MCF 10A (cell line): ENCODE measurements at regions not wholly inside any gene's neighbourhood (a gene's known extent, or its start where the extent isn't known, plus 50 kb on each side); places are given as distances from the start of the nearest gene placed in this dataset.

ENCODE experiments used
- BruUV-seq: library from RNA; stranded (reverse); fragments of 400-500 nt; replicated peaks from 2 replicates; lab custom pipeline; 2021; lab: Mats Ljungman, UMichigan
- CTCF ChIA-PET: fragments of 300-600 bp; sonication (Branson Sonifier 250); formaldehyde crosslinking; extraction: SDS; loops from one replicate; lab custom pipeline; 2021; ENCODE audit warnings: antibody characterized with exemption, inconsistent platforms; lab: Yijun Ruan, JAX
- POLR2A ChIA-PET: fragments of 300-600, 350-650 bp; sonication (Branson Sonifier 250); formaldehyde crosslinking; extraction: SDS; loops from one replicate; lab custom pipeline; 2020; ENCODE audit warnings: antibody characterized with exemption, inconsistent platforms; lab: Yijun Ruan, JAX
- DNase-seq: peaks from one replicate; pipeline ENCODE4 v3.0.0-alpha.2; 2018; ENCODE audit not compliant: unreplicated experiment
- H3K27ac Mint-ChIP-seq: one replicate; pipeline ENCODE4 v1.8.0; 2022; ENCODE audit warnings: mild to moderate bottlenecking, low read depth, mixed read lengths; ENCODE audit not compliant: unreplicated experiment
- H3K27me3 Mint-ChIP-seq: one replicate; pipeline ENCODE4 v1.8.0; 2022; ENCODE audit warnings: mixed read lengths; ENCODE audit not compliant: insufficient read depth, unreplicated experiment
- H3K36me3 Mint-ChIP-seq: one replicate; pipeline ENCODE4 v1.8.0; 2022; ENCODE audit warnings: mild to moderate bottlenecking, moderate library complexity, mixed read lengths; ENCODE audit not compliant: insufficient read depth, unreplicated experiment
- H3K4me1 Mint-ChIP-seq: one replicate; pipeline ENCODE4 v1.8.0; 2022; ENCODE audit warnings: mixed read lengths; ENCODE audit not compliant: insufficient read depth, unreplicated experiment
- H3K4me3 Mint-ChIP-seq: one replicate; pipeline ENCODE4 v1.8.0; 2022; ENCODE audit warnings: mild to moderate bottlenecking, moderate library complexity, mixed read lengths; ENCODE audit not compliant: unreplicated experiment
- H3K9me3 Mint-ChIP-seq: one replicate; pipeline ENCODE4 v1.8.0; 2022; ENCODE audit warnings: mixed read lengths; ENCODE audit not compliant: unreplicated experiment
- CTCF ChIP-seq: fragments of 200-600 bp; IDR thresholded peaks from one replicate; pipeline ENCODE4 v1.8.0; 2022; ENCODE audit warnings: antibody characterized with exemption, mild to moderate bottlenecking; ENCODE audit not compliant: unreplicated experiment
- intact Hi-C: fragments of 100-400 bp; cut with micrococcal nuclease; formaldehyde crosslinking; loops from 2 replicates; pipeline ENCODE4 v1.14.1; 2022

DNA sequence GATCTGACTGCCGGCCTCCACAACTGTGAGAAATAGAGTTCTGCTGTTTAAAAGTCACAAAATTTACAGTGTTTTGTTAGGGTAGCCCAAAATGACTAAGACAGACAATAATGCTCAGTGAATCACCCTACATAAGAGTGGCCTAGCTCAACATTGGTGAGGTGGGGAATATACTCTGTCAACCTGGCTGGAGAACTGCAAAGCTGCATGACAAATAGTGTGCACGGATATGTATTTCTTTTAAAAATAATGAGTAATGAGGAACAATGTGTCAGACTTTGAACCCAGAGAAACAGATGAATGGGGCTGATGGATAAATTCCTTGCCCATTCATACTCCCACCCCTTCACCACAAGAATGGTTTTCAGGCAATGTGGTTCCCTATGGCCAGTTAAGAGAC is 372.4 kb downstream of the SUCLA2 start:
- no TSS peak for BruUV-seq
- intact Hi-C loops = no loop called here
- H3K9me3 Mint-ChIP-seq = peaks cover 7% of the 10 kb centered on the region
- H3K36me3 Mint-ChIP-seq = no peaks in the 10 kb centered on the region
- peak; percentile 20 for DNase-seq
- H3K4me3 Mint-ChIP-seq = no peak overlapping the region
- no peaks in the 10 kb centered on the region for H3K4me1 Mint-ChIP-seq
- POLR2A ChIA-PET = interaction anchor here (0.6 kb wide), 1 partner anchor 15 kb away, joined by 3 read pairs; no protein-coding TSS in a partner anchor
- peaks cover 15% of the 10 kb centered on the region for H3K27me3 Mint-ChIP-seq
- H3K27ac Mint-ChIP-seq = no peak overlapping the region
- CTCF ChIA-PET = no interaction called here
- no peak for TF ChIP-seq CTCF

DNA sequence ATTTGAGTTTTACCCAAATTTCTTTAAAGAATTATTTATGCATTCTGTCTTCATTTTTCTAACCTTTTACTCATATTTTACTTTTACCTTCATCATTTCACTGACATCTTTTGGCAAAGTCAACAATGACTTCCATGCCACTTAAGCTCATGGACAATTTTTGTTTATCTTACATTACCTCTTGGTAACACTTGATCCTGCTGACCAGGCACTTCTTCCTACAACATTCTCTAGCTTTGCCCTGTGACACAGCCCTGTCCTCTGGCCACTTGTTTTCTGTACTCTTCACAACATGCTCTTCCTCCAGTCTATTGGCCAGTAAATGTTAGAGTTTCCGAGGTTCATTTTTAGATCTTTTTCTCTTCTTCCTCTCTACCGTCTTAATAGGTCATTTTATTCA is 377.2 kb downstream of the SUCLA2 start:
- no peak for TF ChIP-seq CTCF
- ChIA-PET CTCF (interaction anchor here (0.6 to 1.6 kb wide), 2 partner anchors 12 to 784 kb away, joined by 4 to 5 read pairs; no protein-coding TSS in a partner anchor), POLR2A (no interaction called here)
- H3K4me1 Mint-ChIP-seq = no peaks in the 10 kb centered on the region
- no peaks in the 10 kb centered on the region for H3K36me3 Mint-ChIP-seq
- no peaks in the 10 kb centered on the region for H3K9me3 Mint-ChIP-seq
- H3K27me3 Mint-ChIP-seq = peaks cover 44% of the 10 kb centered on the region
- DNase-seq = no peak
- BruUV-seq = no TSS peak
- H3K27ac Mint-ChIP-seq = no peak overlapping the region
- no peak overlapping the region for H3K4me3 Mint-ChIP-seq
- intact Hi-C loops = no loop called here

DNA sequence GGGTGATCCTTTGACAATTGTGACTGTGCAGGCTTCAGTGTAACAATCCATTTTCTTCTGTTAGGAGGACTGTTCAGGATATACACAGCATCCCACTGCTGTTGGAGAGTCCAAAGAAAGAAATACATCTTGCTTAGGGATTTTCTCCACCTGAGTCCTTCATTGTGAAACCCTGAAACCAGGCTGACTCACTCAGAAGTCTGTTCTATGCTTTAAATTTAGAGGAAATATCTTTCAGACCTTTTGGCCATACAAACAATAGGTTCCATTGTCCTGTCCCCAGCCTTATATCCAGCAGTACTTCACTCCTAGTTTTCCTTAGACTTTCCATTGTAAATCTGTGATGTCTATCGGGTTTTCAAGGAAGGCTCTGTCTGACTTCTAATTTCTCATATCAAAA is 379.1 kb downstream of the SUCLA2 start:
- Mint-ChIP-seq H3K9me3 (no peaks in the 10 kb centered on the region), H3K4me3 (no peak overlapping the region), H3K4me1 (no peaks in the 10 kb centered on the region), H3K27me3 (peaks cover 49% of the 10 kb centered on the region), H3K36me3 (no peaks in the 10 kb centered on the region), H3K27ac (no peak overlapping the region)
- ChIA-PET POLR2A (no interaction called here), CTCF (interaction anchor here (1.5 kb wide), 1 partner anchor 9 kb away, joined by 3 read pairs; no protein-coding TSS in a partner anchor)
- no peak for TF ChIP-seq CTCF
- no TSS peak for BruUV-seq
- peak; percentile 35 for DNase-seq
- intact Hi-C loops = no loop called here

DNA sequence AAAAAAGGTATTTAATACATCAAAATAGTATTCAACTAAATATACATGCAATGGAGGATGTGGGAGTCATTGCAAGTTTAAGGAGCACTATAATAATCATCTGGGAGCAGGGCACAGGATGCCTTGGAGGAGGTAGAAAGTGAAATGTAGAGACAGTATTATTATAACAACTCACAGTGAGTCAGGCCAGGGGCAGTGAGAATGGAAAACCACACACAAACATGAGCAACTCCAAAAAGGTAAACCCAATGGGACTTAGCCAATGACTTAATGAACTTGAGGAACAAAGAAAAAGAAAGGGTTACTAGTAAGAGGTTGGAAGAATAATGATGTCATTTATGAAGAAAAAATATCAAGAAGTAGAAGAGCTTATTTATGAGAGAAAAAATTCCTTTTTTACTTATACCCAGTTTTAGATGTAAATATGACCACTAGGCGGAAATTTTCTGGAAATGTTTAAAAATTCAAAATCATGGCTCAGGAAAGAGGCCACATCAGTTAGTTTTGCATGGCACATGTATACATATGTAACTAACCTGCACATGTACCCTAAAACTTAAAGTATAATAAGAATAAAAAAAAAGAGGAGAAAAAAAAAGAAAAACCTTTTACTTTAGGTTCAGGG is 389.3 kb downstream of the SUCLA2 start:
- ChIA-PET POLR2A (no interaction called here), CTCF (interaction anchor here (0.7 to 2.0 kb wide), 3 partner anchors 8 to 719 kb away, joined by 3 to 5 read pairs (median 3); no protein-coding TSS in a partner anchor)
- no peaks in the 10 kb centered on the region for H3K36me3 Mint-ChIP-seq
- no peak for TF ChIP-seq CTCF
- no peaks in the 10 kb centered on the region for H3K9me3 Mint-ChIP-seq
- H3K27ac Mint-ChIP-seq = no peak overlapping the region
- no peak overlapping the region for H3K4me3 Mint-ChIP-seq
- H3K27me3 Mint-ChIP-seq = no peaks in the 10 kb centered on the region
- intact Hi-C loops = no loop called here
- no peak for DNase-seq
- BruUV-seq = no TSS peak
- no peaks in the 10 kb centered on the region for H3K4me1 Mint-ChIP-seq
